GM21390 (cell line): ENCODE measurements at regions not wholly inside any gene's neighbourhood (a gene's known extent, or its start where the extent isn't known, plus 50 kb on each side); places are given as distances from the start of the nearest gene placed in this dataset.
"Not testable (repeated sequence)": the region's sequence is repeated elsewhere in the genome, so short reads cannot be mapped to it uniquely, and the experiment has no call there.

ENCODE experiments used
- ATAC-seq: cut with Tn5 transposase; IDR thresholded peaks from one replicate; pipeline ENCODE4 v1.9.1; 2021; ENCODE audit not compliant: unreplicated experiment

DNA sequence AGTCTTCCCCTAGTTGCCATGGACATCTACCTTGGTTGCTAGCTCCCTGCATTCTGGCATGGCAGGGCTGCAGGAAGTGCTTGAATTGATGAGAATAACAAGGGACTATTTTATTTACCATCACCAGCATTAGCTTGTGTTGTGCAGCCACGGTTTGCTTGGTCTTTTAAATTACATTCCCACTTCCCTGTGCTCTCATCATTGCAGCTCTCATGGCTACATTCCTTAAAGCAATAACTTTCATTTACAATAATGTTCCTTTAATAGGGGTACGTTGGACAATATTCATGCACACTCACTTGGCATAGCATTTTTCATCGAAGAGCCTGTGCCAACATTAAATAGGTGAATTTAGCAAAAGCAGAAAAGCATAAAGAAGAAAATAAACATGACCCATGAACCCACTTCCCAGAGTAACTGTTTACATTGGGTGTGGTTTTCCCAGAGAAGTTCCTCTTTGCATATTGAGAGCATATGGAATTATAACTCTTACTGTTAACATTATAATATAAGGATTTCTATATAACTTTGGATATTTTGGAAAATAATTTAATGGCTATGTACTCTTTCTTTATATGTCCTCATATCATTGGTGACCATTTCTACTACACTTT is 113.2 kb upstream of the VWC2 start:
- no peak for ATAC-seq

DNA sequence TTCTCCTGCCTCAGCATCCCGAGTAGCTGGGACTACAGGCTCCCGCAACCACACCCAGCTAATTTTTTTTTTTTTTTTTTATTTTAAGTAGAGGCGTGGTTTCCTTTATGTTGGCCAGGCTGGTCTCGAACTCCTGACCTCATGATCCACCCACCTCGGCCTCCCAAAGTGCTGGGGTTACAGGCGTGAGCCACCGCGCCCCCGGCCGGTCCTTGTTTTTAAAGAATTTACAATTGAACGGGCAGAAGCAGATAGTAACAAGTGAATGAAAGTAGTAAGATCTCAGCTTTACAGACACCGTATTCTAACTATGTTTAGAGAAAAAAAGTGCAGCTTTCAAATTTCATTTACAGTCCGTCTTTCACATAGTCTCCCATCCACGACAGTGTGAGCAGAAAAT is 112.5 kb upstream of the VWC2 start:
- ATAC-seq, result no peak

DNA sequence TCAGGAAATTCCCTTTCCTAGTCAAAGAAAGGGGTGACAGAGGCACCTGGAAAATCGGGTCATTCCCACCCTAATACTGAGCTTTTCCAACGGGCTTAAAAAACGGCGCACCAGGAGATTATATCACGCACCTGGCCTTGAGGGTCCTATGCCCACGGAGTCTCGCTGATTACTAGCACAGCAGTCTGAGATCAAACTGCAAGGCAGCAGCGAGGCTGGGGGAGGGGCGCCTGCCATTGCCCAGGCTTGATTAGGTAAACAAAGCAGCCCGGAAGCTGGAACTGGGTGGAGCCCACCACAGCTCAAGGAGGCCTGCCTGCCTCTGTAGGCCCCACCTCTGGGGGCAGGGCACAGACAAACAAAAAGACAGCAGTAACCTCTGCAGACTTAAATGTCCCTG is 107.5 kb upstream of the VWC2 start:
- not testable (repeated sequence) for ATAC-seq

DNA sequence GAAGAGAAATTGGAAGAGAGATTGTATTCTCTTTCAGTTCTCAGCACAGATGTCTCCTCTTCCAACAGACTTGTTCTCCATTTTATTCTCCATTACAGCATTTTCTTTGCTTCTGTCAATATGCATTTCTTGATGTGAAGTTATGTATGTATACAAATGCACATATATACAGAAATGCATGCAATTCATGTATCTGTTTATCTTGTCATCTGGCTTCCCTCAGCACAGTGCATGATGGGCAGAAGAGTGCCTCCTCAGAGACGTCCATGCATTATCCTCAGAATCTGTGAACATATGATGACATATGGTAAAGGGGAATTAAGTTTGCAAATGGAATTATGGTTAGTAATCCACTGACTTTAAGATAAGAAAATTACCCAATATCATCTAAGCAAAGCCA is 106.7 kb upstream of the VWC2 start:
- no peak for ATAC-seq

DNA sequence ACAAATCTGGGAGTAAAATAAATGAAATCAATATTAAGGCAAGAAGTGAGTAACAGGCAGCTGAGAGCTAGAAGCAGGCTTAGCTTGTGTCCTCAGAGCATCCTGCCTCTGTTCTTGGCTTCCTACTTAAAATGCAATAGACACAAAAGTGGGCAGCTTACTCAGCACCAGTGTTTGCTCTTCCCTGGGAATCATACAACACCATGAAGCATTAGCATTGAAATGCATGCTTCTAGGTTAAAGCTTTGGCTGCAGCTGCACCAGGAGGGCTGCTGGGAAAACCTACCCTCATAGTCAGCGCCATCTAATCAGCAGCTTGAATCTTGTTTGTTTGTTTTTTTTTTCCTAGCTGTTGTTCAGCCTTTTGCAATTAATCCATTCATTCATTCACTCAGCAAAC is 104.2 kb upstream of the VWC2 start:
- ATAC-seq, result no peak

DNA sequence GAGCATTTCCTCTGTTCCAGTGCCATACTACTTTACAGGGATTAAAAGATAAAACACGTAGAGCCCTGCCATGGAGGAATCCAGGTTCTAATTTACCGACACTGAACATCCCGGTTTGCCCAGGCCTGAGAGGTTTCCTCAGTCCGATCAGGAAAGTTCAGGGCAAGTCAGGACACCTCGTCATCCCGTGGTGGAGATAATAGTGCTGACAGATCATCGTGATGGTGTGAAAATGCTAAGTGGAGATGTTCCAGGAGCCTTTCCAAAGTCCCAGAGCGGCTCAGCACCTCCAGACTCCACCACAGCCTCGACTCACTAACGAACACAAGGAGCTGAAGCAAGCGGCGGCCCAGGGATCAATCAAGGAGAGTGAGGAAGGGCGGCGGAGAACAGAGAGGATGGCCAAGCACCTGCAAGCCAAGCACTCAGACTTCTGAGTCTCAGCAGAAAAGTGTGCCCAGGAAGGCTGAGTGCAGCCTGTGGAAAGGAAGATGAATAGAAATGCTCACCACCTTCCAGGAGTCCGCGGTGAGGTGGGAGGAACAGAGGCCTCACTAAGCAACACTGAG is 103.7 kb upstream of the VWC2 start:
- no peak for ATAC-seq

DNA sequence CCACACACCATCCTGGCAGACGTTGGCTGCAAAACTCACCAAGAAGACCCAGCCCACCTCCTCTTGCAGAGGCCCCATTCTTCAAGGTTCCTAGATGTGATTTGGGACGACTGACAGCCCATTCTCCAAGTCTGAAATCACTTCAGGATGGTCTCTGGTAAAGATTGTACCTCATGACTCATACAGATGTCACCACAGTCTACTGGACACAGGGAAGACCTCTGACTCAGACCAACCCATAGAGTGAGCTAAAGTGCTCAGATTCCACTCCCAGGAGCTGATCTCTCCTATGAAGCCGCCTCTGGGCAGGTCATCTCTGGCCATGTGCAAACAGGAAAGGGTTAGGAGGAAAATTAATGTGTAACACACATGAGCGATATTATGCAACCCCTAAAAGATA is 102.4 kb upstream of the VWC2 start:
- ATAC-seq, result no peak

DNA sequence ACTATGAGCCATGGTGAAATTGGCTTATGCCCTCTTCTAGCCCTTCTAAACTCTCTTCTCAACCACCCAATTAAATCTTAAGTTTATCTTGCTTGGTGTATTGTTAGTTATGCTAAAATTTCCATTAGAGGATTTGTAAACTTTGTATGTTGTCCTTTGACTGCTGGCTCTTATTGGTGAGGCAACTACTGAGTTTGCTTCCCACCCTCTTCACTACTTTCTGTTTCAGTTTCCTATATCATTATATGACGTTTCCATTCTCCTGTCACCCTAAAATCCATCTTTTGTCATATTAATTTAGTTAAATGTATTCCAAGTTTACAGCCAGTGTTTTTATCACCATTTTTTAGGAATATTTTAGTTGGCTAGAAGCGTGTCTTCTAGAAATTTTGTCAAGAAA is 80.9 kb upstream of the VWC2 start:
- ATAC-seq, result no peak

DNA sequence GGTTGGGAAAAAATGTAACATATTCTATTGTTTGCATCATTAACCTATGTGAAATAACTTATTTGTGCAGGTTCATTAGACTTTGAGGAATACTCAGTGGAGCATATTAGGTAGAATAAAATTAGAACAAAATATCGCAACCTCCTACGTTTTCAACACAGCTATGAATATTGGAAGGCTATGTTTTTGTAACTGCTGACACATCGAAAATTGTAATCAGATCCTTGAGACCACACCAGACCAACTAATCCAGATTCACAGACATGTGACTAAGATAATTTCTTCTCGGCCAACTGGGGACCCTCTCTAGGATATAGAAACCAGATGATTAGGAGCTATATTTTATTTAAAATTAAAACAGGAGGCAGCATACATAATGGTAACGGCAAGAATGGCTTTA is 77.5 kb upstream of the VWC2 start:
- no peak for ATAC-seq

DNA sequence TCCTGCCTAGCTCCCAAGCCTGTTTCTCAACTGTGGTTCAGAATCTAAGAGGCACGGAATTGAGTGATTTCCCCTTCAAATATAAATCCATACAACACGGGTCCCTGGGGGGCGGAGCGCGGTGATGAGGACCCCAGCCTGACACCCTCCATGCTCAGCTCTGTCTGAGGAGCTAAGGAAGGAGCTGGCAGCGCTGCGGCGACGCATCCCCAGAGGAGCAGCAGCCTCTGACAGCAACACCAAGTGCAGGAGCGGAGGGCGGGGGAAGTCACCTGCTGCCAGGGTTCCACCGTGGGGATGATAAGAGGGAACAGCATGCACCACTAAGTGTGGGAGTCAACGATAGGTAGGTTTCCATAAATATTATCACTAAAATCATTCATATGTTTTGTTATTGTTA is 72.6 kb upstream of the VWC2 start:
- ATAC-seq, result no peak

DNA sequence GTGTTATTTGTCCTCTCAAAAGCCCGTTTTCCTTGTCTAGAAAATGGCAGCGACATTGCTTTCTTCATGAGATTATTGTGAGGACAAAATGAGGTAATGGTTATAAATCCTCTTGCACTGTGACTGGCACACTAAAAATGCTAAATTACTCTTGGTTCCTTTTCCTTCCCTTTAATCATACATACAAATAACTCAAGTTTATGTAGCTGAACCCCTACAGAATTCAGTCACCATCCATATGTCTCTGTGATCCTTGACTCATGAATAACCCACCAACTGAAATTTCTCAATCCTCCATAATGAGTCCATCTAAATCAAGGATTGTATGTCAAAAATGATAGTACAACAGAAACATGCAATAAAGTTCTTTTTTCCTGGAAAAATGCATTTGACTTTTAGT is 71.3 kb upstream of the VWC2 start:
- ATAC-seq, result no peak

DNA sequence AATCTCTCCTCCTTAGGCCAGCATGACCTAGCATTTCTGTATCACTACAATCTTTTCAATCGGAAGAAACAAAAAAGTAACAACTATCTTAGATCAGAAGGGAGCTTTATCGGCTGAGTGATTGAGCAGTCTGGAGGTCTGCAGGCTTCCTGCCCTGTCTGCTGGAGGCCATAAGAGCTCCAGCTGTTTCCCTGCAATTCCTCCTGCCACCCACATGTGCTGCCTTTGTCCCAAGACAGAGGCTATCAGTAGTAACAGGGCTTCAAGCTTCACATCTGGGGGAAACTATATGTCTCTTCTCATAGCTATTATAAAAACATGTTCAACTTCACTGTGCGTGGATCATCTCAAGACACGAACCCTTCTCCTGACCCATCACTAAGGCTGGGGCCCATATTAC is 70.1 kb upstream of the VWC2 start:
- no peak for ATAC-seq

DNA sequence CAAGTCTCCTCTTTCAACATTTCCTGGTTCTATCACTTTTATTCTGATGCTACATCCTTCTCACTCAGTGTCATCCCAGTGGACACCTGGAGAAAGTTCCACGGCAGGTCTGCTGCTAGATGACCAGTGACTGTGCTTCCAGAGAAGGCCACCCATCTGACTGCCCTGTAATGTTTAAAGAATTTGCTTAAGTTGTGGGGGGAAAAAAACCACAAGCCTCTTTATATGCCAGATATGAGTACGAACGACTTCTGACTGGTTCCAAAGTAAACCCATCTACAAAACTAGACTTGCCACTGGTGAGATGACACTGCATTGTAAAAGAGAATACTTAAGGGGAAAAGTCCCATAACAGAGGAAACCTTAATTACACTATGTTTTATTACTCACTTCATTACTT is 69.6 kb upstream of the VWC2 start:
- ATAC-seq, result no peak

DNA sequence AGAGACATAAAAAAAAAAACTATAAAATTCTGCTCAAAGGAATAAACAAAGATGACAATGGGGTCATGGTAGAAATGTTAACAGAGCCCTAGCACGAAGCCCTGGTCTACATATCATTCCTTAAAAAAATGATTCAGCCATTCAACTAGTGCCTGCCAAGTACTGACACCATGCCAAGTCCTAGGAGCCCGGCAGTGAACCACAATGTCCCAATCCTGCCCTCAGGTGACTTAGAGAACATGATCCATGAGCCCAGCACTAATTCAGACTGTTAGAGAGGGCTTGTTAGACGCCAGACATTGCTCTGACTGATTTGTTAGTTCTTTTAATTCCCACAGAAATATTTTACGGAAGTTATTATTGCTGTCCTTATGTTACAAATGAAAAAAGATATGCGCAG is 67.3 kb upstream of the VWC2 start:
- no peak for ATAC-seq

DNA sequence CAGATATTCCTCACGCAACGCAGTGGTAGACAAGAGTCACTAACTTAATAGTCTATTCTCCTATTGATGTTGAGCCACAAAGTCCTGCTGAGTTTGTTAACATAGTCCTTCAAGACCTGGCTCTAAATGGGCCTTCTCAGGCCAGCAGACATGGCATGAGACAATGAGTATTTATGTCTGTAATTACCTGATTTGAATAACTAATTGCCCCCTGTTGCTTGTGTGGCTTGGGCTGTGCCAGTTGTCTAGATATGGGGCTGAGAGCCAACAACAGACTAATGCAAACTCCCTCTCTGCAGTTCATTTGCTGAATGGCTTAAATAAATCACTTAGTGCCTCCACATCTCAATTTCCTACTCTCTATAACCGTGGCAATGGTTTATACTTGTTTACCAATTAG is 65.5 kb upstream of the VWC2 start:
- no peak for ATAC-seq

DNA sequence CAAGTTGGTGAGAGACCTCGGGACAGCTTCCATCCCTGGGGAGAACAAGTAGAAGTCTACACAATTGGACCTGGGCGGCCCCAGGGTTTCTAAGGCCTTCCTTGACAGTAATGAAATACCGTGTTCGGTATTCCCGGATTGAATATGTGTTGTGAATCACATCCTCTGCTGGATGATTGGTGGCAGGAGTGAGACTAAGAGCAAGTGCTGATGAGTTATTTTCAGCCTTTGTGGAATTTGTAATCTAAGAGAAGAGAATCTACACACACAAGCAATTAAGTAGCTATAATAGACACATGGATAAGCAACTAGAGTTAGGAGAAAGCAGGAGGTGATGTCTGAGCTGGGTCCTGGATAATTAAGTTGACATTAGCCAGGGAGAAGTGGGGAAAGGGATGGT is 64.8 kb upstream of the VWC2 start:
- no peak for ATAC-seq

DNA sequence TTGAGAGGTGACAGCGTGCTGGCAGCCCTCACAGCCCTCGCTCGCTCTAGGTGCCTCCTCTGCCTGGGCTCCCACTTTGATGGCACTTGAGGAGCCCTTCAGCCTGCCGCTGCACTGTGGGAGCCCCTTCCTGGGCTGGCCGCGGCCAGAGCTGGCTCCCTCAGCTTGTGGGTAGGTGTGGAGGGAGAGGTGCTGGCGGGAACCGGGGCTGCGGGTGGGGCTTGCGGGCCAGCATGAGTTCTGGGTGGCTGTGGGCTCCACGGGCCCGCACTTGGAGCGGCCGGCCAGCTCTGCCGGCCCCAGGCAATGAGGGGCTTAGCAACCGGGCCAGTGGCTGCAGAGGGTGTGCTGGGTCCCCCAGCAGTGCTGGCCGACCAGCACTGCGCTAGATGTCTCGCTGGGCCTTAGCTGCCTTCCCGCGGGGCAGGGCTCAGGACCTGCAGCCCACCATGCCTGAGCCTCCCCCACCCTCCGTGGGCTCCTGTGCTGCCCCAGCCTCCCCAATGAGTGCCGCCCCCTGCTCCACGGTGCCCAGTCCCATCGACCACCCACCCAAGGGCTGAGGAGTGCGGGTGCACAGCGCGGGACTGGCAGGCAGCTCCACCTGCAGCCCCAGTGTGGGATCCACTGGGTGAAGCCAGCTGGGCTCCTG is 62.2 kb upstream of the VWC2 start:
- ATAC-seq, result not testable (repeated sequence)

DNA sequence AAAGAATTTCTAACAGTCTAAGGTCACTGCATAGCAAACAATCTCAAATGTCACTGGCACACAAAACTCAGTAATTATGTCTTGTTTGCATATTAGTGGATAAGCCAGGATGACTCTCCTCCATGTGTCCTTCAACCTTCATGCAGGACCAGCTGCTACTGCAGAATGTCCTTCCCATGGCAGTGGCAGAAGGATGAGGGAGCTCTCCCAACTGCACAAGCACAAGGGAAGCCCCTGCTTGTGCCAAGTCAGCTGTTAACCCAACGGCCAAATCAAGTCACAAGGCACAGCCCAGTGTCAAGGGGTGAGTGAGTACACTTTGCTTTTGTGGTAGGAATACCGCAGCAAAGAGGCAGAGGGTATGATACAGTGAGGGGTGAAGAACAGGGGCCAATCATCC is 59.3 kb upstream of the VWC2 start:
- no peak for ATAC-seq

DNA sequence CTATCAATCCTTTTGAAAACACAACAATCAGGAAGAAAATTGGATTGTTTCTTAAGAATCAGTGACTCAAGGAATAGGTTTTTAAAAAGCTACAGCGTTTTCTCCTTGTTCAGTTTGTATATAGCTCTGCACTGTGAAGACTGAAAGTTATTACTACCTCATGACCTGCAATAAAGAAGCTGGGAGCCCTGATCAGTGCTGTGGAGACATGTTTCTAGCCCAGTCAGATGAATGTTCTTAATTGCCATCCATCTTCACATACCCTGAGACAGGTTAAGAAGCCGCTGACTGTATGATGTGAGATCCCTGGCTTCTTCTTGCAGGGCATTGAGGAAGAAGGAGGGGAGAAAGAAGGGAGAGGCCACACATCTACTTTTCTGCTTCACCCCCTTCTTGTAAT is 58.0 kb upstream of the VWC2 start:
- ATAC-seq, result no peak

DNA sequence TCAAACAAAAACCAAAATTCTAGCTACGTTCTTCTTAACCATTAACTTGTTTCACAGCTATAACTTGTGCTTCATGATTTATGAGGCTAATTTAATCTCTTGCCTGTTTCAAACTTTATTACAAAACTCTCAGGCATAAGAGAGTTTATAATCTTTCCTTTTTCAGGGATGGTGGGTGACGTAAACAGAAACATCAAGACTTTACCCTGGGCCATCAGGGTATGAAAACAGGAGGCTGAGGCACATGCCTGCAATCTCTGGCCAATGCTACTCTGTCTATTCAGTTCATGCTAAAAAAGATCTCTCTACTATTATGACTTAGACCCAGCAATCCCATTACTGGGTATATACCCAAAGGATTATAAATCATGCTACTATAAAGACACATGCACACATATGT is 55.9 kb upstream of the VWC2 start:
- ATAC-seq, result no peak

DNA sequence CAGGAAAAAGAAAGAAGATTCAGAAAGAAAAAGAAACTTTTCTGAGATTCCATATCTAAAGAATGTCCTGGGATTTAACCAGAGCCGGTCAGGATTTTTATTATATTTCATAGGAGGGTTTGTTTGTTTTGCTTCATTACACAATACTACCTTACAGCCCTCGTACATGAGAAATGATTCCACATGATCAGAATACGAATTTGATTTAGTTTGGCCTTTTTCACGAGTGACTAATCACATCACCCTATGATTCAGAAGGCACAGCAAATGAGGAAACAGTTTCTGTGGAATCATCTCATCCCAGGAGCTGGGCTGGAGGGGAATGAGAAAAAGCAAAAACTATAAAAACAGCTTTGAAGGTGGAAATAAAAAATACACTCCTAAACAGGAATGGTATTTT is 54.7 kb upstream of the VWC2 start:
- no peak for ATAC-seq

DNA sequence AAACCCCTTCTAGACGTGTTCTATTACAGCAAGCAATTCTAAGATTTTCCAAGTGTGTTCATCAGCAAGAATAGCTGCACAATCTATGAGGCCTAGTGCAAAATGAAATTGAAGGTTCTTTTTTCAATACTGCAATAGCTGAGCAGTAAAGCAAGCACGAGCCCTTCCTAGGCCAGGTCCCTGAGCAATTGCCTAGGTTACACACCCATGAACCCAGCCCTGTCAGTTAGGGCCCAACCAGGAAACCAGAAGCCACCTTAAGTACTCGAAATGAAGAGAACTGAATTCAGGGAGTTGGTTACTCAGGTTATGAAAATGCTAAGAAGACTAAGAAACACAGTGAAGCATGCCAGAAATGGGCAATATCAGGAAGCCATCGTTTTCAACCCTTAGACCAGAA is 52.0 kb upstream of the VWC2 start:
- ATAC-seq, result no peak
